ENCODE measurements at regions not wholly inside any gene's neighbourhood (a gene's known extent, or its start where the extent isn't known, plus 50 kb on each side); places are given as distances from the start of the nearest gene placed in this dataset.

DNA sequence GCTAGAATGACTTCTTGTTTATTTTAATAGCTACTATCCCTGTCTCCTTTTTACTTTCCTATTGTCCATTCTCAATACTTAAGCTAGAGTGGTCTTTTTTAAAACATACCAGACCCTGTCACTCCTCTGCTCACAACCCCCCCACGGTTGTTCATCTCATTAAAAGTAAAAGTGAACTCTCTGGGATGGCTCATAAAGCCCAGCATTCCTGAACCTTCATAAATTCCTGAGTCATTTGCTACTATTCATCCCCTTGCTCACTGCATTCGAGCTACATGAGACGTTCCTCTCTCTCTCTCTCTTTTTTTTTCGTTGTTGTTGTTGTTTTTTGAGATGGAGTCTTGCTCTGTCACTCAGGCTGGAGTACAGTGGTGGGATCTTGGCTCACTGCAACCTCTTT, 148.7 kb upstream of the DSEL start:
- intact Hi-C loops (cut with DNase I; ENCODE audit: low total_unique reads), result no loop called here
- DNase-seq, result no peak
- H3K27me3 ChIP-seq, result no peaks in the 10 kb centered on the region
- no peak overlapping the region for H3K4me3 ChIP-seq
- no peaks in the 10 kb centered on the region for H3K36me3 ChIP-seq
- H3K27ac ChIP-seq, result no peak overlapping the region
- 39 to 42% methylated on average over 4 of the region's 4 CpGs for WGBS, 2 donors (ENCODE audit: low coverage in 1 of 2)
- in situ Hi-C loops (cut with MboI; ENCODE audit: low pct_ligation_motif_present in 1 of 4, low pct_unique_long_range_greater_than_20kb in 1 of 4, low sequenced_read_pairs in 3 of 4), result no loop called here
- H3K4me1 ChIP-seq, result no peaks in the 10 kb centered on the region
- H3K9me3 ChIP-seq, result no peaks in the 10 kb centered on the region
- TF ChIP-seq, protein P1, sequence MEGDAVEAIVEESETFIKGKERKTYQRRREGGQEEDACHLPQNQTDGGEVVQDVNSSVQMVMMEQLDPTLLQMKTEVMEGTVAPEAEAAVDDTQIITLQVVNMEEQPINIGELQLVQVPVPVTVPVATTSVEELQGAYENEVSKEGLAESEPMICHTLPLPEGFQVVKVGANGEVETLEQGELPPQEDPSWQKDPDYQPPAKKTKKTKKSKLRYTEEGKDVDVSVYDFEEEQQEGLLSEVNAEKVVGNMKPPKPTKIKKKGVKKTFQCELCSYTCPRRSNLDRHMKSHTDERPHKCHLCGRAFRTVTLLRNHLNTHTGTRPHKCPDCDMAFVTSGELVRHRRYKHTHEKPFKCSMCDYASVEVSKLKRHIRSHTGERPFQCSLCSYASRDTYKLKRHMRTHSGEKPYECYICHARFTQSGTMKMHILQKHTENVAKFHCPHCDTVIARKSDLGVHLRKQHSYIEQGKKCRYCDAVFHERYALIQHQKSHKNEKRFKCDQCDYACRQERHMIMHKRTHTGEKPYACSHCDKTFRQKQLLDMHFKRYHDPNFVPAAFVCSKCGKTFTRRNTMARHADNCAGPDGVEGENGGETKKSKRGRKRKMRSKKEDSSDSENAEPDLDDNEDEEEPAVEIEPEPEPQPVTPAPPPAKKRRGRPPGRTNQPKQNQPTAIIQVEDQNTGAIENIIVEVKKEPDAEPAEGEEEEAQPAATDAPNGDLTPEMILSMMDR (IDR thresholded peaks at IDR 0.05), result no peak
- TF ChIP-seq POLR2AphosphoS5 (IDR thresholded peaks at IDR 0.05), result no peak
- no peak for TF ChIP-seq POLR2A (IDR thresholded peaks at IDR 0.05)
- TF ChIP-seq EP300 (IDR thresholded peaks at IDR 0.05; ENCODE audit: low read depth), result no peak

DNA sequence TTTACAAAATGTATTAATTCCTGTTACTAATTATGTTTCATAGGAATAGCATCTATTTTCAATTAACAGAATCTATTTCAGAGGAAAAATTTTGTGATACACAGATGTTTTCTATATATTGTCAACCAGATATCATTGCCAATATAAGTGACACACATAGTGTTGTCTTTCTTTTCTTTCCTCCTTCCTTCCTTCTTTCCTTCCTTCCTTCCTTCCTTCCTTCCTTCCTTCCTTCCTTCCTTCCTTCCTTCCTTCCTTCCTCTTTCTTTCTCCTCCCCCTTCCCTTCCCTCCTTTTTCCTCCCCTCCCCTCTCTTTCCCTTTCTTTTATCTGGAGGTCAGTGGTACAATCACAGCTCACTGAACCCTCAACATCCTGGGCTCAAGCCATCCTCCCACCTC, 146.5 kb upstream of the DSEL start:
- TF ChIP-seq EP300 (IDR thresholded peaks at IDR 0.05; ENCODE audit: low read depth) (no peak), POLR2A (IDR thresholded peaks at IDR 0.05) (no peak), POLR2AphosphoS5 (IDR thresholded peaks at IDR 0.05) (no peak)
- TF ChIP-seq, protein P1 (IDR thresholded peaks at IDR 0.05), result no peak
- intact Hi-C loops (cut with DNase I; ENCODE audit: low total_unique reads), result no loop called here
- Histone ChIP-seq H3K27ac (no peak overlapping the region), H3K4me1 (no peaks in the 10 kb centered on the region), H3K36me3 (no peaks in the 10 kb centered on the region), H3K9me3 (no peaks in the 10 kb centered on the region), H3K27me3 (no peaks in the 10 kb centered on the region), H3K4me3 (no peak overlapping the region)
- in situ Hi-C loops (cut with MboI; ENCODE audit: low pct_ligation_motif_present in 1 of 4, low pct_unique_long_range_greater_than_20kb in 1 of 4, low sequenced_read_pairs in 3 of 4), result no loop called here
- DNase-seq, result no peak

DNA sequence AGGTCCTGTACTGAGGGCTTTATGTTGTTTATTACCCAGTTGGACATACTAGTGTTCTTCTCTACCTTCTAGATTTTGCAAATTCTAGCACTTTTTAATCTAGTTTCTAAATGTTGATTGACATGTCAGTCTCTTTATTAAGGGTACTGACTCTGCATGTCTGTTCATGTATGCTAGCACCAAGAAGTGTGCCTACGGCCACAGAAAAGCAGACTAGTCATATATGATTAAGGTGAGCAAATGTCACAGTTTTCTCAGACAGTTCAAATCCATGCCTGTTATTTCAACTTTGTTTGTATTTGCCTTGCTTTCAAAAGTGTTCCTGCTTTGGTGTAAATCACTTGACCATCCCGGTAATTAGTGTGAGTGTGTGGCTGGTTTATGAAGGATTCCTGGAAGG, 145.0 kb upstream of the DSEL start:
- H3K27ac ChIP-seq, result no peak overlapping the region
- no peak overlapping the region for H3K4me3 ChIP-seq
- no peaks in the 10 kb centered on the region for H3K9me3 ChIP-seq
- no peaks in the 10 kb centered on the region for H3K4me1 ChIP-seq
- DNase-seq, result no peak
- no peaks in the 10 kb centered on the region for H3K36me3 ChIP-seq
- 76 to 81% methylated on average over 2 of the region's 2 CpGs for WGBS, 2 donors (ENCODE audit: low coverage in 1 of 2)
- TF ChIP-seq, protein P1 (IDR thresholded peaks at IDR 0.05), result no peak
- TF ChIP-seq POLR2AphosphoS5 (IDR thresholded peaks at IDR 0.05), result no peak
- H3K27me3 ChIP-seq, result no peaks in the 10 kb centered on the region
- intact Hi-C loops (cut with DNase I; ENCODE audit: low total_unique reads), result no loop called here
- in situ Hi-C loops (cut with MboI; ENCODE audit: low pct_ligation_motif_present in 1 of 4, low pct_unique_long_range_greater_than_20kb in 1 of 4, low sequenced_read_pairs in 3 of 4), result no loop called here

DNA sequence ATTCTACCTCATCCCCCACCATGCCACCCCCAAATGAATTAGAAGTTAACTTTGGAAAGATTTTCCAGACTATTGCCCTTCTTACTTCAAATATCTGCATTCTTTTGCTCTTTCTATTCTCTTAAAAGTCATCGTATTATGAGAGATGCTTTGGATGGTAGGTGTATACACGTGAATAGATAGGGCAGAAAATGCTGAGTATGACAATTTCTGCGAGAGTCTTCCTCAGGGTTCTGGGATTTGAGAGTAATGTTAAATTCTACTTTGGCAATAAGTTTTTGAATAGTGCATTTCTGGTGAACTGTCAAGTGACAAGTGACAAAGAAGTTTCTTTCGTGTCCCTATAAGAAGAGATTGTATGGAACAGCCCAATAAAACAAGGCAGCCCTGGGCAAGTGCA, 137.6 kb upstream of the DSEL start:
- TF ChIP-seq POLR2A (IDR thresholded peaks at IDR 0.05) (no peak), POLR2AphosphoS5 (IDR thresholded peaks at IDR 0.05) (no peak), EP300 (IDR thresholded peaks at IDR 0.05; ENCODE audit: low read depth) (no peak)
- TF ChIP-seq, protein P1 (IDR thresholded peaks at IDR 0.05), result no peak
- intact Hi-C loops (cut with DNase I; ENCODE audit: low total_unique reads), result no loop called here
- no peaks in the 10 kb centered on the region for H3K9me3 ChIP-seq
- H3K4me3 ChIP-seq, result no peak overlapping the region
- no peak for DNase-seq
- no peaks in the 10 kb centered on the region for H3K27me3 ChIP-seq
- H3K36me3 ChIP-seq, result no peaks in the 10 kb centered on the region
- WGBS, 2 donors (ENCODE audit: low coverage in 1 of 2), result 79 to 83% methylated on average over 4 of the region's 4 CpGs
- H3K27ac ChIP-seq, result no peak overlapping the region
- no peaks in the 10 kb centered on the region for H3K4me1 ChIP-seq
- in situ Hi-C loops (cut with MboI; ENCODE audit: low pct_ligation_motif_present in 1 of 4, low pct_unique_long_range_greater_than_20kb in 1 of 4, low sequenced_read_pairs in 3 of 4), result no loop called here
